Nephron progenitor cell (in vitro differentiated cells): ENCODE measurements at regions not wholly inside any gene's neighbourhood (a gene's known extent, or its start where the extent isn't known, plus 50 kb on each side); places are given as distances from the start of the nearest gene placed in this dataset.

ENCODE experiments used
- DNase-seq: peaks from one replicate; pipeline ENCODE4 v3.0.0; 2021
- H3K27ac Mint-ChIP-seq: 2 replicates; pipeline ENCODE4 v1.8.0; 2021; ENCODE audit warnings: mild to moderate bottlenecking, moderate library complexity, mixed read lengths
- H3K27me3 Mint-ChIP-seq: 2 replicates; pipeline ENCODE4 v1.8.0; 2021; ENCODE audit warnings: mild to moderate bottlenecking, low read depth, mixed read lengths; ENCODE audit not compliant: poor library complexity
- H3K36me3 Mint-ChIP-seq: 2 replicates; pipeline ENCODE4 v1.8.0; 2021; ENCODE audit warnings: low read depth, mixed read lengths
- H3K4me1 Mint-ChIP-seq: 2 replicates; pipeline ENCODE4 v1.8.0; 2021; ENCODE audit warnings: mixed read lengths
- H3K4me3 Mint-ChIP-seq: 2 replicates; pipeline ENCODE4 v1.8.0; 2021; ENCODE audit warnings: mild to moderate bottlenecking, moderate library complexity, mixed read lengths
- H3K9me3 Mint-ChIP-seq: 2 replicates; pipeline ENCODE4 v1.8.0; 2021; ENCODE audit warnings: mild to moderate bottlenecking, moderate library complexity, mixed read lengths
- TF ChIP-seq, protein P1 (sequence below): fragments of 200-600 bp; sonication (generic); IDR thresholded peaks from 2 replicates; pipeline ENCODE4 v1.5.0; 2021; ENCODE audit warnings: antibody characterized with exemption

DNA sequence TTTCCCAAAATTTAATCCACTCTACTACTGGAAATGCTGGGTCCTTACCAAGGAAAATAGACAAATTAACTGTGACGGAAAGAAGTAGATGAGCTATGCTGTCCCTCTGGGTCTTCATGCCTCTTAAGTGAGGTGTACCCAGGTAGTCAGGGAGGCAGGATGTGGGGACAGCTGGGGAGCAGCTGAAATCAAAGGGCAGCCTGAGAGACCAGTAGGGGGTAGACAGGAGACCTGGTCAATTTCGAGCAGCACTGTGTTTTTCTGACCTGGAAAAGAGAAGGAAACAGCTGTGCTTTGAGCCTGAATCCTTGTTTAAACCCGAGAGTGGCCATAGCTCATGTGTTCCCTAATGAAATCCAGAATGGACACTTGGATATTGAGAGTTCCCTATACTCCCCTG is 587.3 kb downstream of the EFNB2 start:
- Mint-ChIP-seq H3K36me3 (no peaks in the 10 kb centered on the region), H3K27ac (peak overlapping the region; percentile 36), H3K27me3 (no peaks in the 10 kb centered on the region), H3K4me3 (no peak overlapping the region), H3K4me1 (peaks cover 10% of the 10 kb centered on the region), H3K9me3 (peaks cover 8% of the 10 kb centered on the region)
- TF ChIP-seq, protein P1, sequence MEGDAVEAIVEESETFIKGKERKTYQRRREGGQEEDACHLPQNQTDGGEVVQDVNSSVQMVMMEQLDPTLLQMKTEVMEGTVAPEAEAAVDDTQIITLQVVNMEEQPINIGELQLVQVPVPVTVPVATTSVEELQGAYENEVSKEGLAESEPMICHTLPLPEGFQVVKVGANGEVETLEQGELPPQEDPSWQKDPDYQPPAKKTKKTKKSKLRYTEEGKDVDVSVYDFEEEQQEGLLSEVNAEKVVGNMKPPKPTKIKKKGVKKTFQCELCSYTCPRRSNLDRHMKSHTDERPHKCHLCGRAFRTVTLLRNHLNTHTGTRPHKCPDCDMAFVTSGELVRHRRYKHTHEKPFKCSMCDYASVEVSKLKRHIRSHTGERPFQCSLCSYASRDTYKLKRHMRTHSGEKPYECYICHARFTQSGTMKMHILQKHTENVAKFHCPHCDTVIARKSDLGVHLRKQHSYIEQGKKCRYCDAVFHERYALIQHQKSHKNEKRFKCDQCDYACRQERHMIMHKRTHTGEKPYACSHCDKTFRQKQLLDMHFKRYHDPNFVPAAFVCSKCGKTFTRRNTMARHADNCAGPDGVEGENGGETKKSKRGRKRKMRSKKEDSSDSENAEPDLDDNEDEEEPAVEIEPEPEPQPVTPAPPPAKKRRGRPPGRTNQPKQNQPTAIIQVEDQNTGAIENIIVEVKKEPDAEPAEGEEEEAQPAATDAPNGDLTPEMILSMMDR: no peak
- DNase-seq: no peak

DNA sequence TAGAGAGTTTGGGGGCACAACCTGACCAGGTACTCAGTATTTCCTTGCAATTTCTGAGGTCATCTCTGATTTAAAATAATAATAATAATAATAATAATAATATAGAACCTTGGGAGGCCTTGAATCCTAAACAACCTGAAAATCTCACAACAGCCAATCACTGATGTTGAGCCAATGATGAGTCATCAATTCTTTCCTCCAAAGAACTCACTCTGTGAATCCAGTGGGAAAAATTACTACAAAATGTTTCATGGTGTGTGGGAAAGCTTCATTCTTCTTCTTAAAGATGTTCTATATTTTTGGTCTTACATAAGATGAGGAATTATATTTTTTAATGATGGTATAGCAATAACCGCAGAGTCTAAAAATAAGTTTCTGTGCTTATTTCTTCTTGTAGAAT is 594.6 kb downstream of the EFNB2 start:
- Mint-ChIP-seq H3K9me3 (peaks cover 8% of the 10 kb centered on the region), H3K27ac (no peak overlapping the region)

DNA sequence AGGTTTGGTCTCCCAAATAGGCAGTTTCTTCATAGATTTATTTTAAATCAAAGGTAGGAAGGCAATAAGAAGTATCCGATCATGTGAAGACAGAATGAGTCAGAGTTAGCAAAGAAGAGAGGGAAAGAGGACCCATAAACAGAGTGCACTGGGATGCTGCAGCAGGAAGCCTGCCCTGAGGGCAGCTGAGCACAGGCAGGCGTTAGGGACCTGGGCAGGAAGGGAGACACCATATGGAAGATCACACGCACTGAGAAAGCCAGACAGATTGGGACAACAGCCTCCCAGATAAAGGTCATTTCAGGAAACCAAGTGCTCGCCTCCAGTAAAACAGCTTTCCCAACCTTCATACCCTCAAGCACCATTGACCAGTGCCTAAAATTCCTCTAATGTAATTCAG is 598.0 kb downstream of the EFNB2 start:
- Mint-ChIP-seq H3K27ac (no peak overlapping the region), H3K4me3 (no peak overlapping the region), H3K4me1 (peaks cover 31% of the 10 kb centered on the region), H3K27me3 (no peaks in the 10 kb centered on the region), H3K9me3 (no peaks in the 10 kb centered on the region), H3K36me3 (no peaks in the 10 kb centered on the region)
- no peak for DNase-seq
- TF ChIP-seq, protein P1: no peak

More for the DNA sequence above, 594.6 kb downstream of the EFNB2 start:
- peaks cover 31% of the 10 kb centered on the region for H3K4me1 Mint-ChIP-seq
- TF ChIP-seq, protein P1: no peak
- DNase-seq: no peak
- no peaks in the 10 kb centered on the region for H3K36me3 Mint-ChIP-seq
- H3K4me3 Mint-ChIP-seq: no peak overlapping the region
- no peaks in the 10 kb centered on the region for H3K27me3 Mint-ChIP-seq

DNA sequence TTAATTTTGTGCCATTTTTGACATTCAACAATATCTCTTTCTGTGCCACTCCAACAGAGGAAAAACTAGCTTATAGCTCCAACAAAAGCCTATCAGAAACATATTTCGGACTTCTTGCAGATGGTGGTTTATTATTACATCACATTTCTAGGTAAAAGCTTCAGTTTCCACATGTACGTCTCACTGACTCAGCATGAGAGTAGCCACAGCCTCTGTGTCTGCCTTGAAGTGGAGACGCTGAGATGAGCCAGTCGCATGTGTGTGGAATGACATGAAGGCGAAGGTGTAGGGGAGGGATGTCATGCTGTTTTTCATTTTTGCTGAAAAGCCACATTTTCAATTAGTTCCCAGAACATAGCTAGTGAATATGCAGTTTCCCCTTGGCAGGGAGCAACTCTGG is 598.6 kb downstream of the EFNB2 start:
- Mint-ChIP-seq H3K27me3 (no peaks in the 10 kb centered on the region), H3K36me3 (no peaks in the 10 kb centered on the region), H3K4me3 (no peak overlapping the region), H3K27ac (no peak overlapping the region), H3K9me3 (no peaks in the 10 kb centered on the region), H3K4me1 (peaks cover 31% of the 10 kb centered on the region)
- TF ChIP-seq, protein P1: no peak
- DNase-seq: no peak

DNA sequence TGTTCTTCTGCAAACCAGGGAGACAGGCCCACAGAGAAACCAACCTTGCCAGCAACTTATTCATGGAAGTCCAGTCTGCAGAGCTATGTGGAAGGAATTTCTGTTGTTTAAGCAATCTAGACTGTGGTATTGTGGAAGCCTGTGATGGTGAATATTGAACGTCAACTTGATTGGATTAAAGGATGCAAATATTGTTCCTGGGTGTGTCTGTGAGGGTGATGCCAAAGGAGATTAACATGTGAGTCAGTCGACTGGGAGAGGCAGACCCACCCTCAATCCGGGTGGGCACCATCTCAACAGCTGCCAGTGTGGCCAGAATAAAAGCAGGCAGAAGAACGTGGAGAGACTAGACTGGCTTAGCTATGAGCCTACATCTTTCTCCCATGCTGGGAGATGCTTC is 606.0 kb downstream of the EFNB2 start:
- H3K9me3 Mint-ChIP-seq: no peaks in the 10 kb centered on the region
- H3K27me3 Mint-ChIP-seq: peaks cover 4% of the 10 kb centered on the region
- no peak for DNase-seq
- H3K27ac Mint-ChIP-seq: no peak overlapping the region
- no peaks in the 10 kb centered on the region for H3K36me3 Mint-ChIP-seq
- H3K4me1 Mint-ChIP-seq: no peaks in the 10 kb centered on the region
- H3K4me3 Mint-ChIP-seq: no peak overlapping the region
- TF ChIP-seq, protein P1: no peak

DNA sequence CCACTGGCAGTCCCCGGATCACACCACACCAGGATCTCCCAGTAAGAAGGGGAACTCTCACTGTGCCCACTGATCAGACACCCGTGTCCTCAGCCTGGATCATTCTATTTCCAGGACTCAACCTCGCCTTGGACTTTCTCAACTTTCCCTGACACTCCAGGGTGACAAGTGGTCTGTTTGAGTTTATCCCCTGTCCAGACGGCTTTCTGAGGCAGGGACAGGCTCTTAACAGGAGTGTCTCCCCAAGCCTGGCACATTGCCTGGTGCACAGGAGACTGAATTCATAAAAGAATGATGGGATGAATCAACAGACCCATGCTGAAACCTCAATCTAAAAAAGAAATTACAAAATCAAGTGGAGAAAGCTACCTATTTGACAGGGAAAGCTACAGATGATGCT is 606.6 kb downstream of the EFNB2 start:
- Mint-ChIP-seq H3K27me3 (peaks cover 4% of the 10 kb centered on the region), H3K4me1 (no peaks in the 10 kb centered on the region), H3K4me3 (no peak overlapping the region), H3K27ac (no peak overlapping the region), H3K9me3 (no peaks in the 10 kb centered on the region), H3K36me3 (no peaks in the 10 kb centered on the region)
- no peak for DNase-seq
- TF ChIP-seq, protein P1: no peak
